HEK293 (cell line): ENCODE measurements at regions not wholly inside any gene's neighbourhood (a gene's known extent, or its start where the extent isn't known, plus 50 kb on each side); places are given as distances from the start of the nearest gene placed in this dataset.

ENCODE experiments used
- CTCF ChIA-PET: fragments of 350-600 bp; formaldehyde crosslinking; extraction: SDS; loops from one replicate; lab custom pipeline; 2021; ENCODE audit warnings: antibody characterized with exemption; lab: Yijun Ruan, JAX
- POLR2A ChIA-PET: fragments of 300-600 bp; formaldehyde crosslinking; extraction: SDS; loops from one replicate; lab custom pipeline; 2020; ENCODE audit warnings: antibody characterized with exemption, inconsistent platforms; lab: Yijun Ruan, JAX
- H3K27ac ChIP-seq: fragments of 200-500 bp; sonication (Bioruptor generic); 2 replicates; pipeline ENCODE4 v1.5.1; 2014; ENCODE audit warnings: low read depth, low read length, control low read depth, inconsistent platforms; ENCODE audit errors: extremely low read depth
- H3K36me3 ChIP-seq, 2 experiments: fragments of 200-500 bp in 1 of 2; sonication (Bioruptor generic) in 1 of 2; 1 replicate in 1 of 2; 2 replicates in 1 of 2; pipeline ENCODE4 v1.5.1; 2014 to 2017; ENCODE audit warnings: inconsistent platforms in 2 of 2, low read length in 2 of 2; ENCODE audit not compliant: control insufficient read depth in 2 of 2, insufficient read depth in 1 of 2
- H3K4me1 ChIP-seq: fragments of 200-500 bp; sonication (Bioruptor generic); 2 replicates; pipeline ENCODE4 v1.5.1; 2014; ENCODE audit warnings: mild to moderate bottlenecking, low read length, inconsistent platforms; ENCODE audit not compliant: control insufficient read depth, insufficient read depth
- H3K4me3 ChIP-seq: 2 replicates; pipeline ENCODE4 v1.5.1; 2011; ENCODE audit warnings: low read depth, mild to moderate bottlenecking, control low read depth, low read length, moderate library complexity
- H3K9me3 ChIP-seq: fragments of 200-500 bp; sonication (Bioruptor generic); 2 replicates; pipeline ENCODE4 v1.5.1; 2014; ENCODE audit warnings: low read depth, low read length, inconsistent platforms; ENCODE audit not compliant: control insufficient read depth, insufficient read depth
- AEBP2 ChIP-seq: fragments of 450-650 bp; formaldehyde crosslinking; IDR thresholded peaks from 2 replicates; pipeline ENCODE4 v1.5.1; 2016; ENCODE audit warnings: missing biosample characterization, missing genetic modification characterization, borderline replicate concordance
- BCL11B ChIP-seq: fragments of 450-650 bp; formaldehyde crosslinking; IDR thresholded peaks from 2 replicates; pipeline ENCODE4 v1.5.1; 2016; ENCODE audit warnings: low read depth, missing biosample characterization, missing genetic modification characterization
- HOXD13 ChIP-seq: sonication (generic); formaldehyde crosslinking; IDR thresholded peaks from 2 replicates; pipeline ENCODE4 v1.8.0; 2022; ENCODE audit warnings: missing genetic modification reagents, borderline replicate concordance
- KLF10 ChIP-seq: fragments of 450-650 bp; IDR thresholded peaks from 2 replicates; pipeline ENCODE4 v1.5.1; 2018; ENCODE audit warnings: missing biosample characterization, mild to moderate bottlenecking, missing genetic modification characterization
- MEIS1 ChIP-seq: sonication (generic); formaldehyde crosslinking; IDR thresholded peaks from 2 replicates; pipeline ENCODE4 v1.8.1; 2022; ENCODE audit warnings: missing genetic modification reagents, mild to moderate bottlenecking, borderline replicate concordance
- OSR2 ChIP-seq: fragments of 450-650 bp; formaldehyde crosslinking; IDR thresholded peaks from 2 replicates; pipeline ENCODE4 v1.5.1; 2016; ENCODE audit warnings: missing biosample characterization, missing genetic modification characterization
- PRDM10 ChIP-seq: fragments of 450-650 bp; formaldehyde crosslinking; IDR thresholded peaks from 2 replicates; pipeline ENCODE4 v1.5.1; 2016; ENCODE audit warnings: missing biosample characterization, missing genetic modification characterization
- YY2 ChIP-seq: fragments of 450-650 bp; formaldehyde crosslinking; IDR thresholded peaks from 2 replicates; pipeline ENCODE4 v1.5.1; 2016; ENCODE audit warnings: missing biosample characterization, missing genetic modification characterization
- ZBTB1 ChIP-seq: fragments of 450-650 bp; formaldehyde crosslinking; IDR thresholded peaks from 2 replicates; pipeline ENCODE4 v1.5.1; 2016; ENCODE audit warnings: missing biosample characterization, missing genetic modification characterization
- ZNF114 ChIP-seq: fragments of 450-650 bp; formaldehyde crosslinking; IDR thresholded peaks from 2 replicates; pipeline ENCODE4 v1.5.0; 2017; ENCODE audit warnings: missing biosample characterization, missing genetic modification characterization
- ZNF214 ChIP-seq: fragments of 450-650 bp; formaldehyde crosslinking; IDR thresholded peaks from 2 replicates; pipeline ENCODE4 v1.5.1; 2017; ENCODE audit warnings: missing biosample characterization, mild to moderate bottlenecking, missing genetic modification characterization, borderline replicate concordance
- ZNF394 ChIP-seq: fragments of 450-650 bp; formaldehyde crosslinking; IDR thresholded peaks from 2 replicates; pipeline ENCODE4 v1.5.1; 2016; ENCODE audit warnings: missing biosample characterization, missing genetic modification characterization, mild to moderate bottlenecking, moderate library complexity, borderline replicate concordance
- ZNF398 ChIP-seq: fragments of 450-650 bp; formaldehyde crosslinking; IDR thresholded peaks from 2 replicates; pipeline ENCODE4 v1.5.1; 2017; ENCODE audit warnings: missing biosample characterization, missing genetic modification characterization
- ZNF501 ChIP-seq: fragments of 450-650 bp; formaldehyde crosslinking; IDR thresholded peaks from 2 replicates; pipeline ENCODE4 v1.5.1; 2016; ENCODE audit warnings: missing biosample characterization, missing genetic modification characterization
- ZNF560 ChIP-seq: fragments of 450-650 bp; formaldehyde crosslinking; IDR thresholded peaks from 2 replicates; pipeline ENCODE4 v1.5.1; 2017; ENCODE audit warnings: missing biosample characterization, missing genetic modification characterization, borderline replicate concordance
- ZNF580 ChIP-seq: fragments of 450-650 bp; formaldehyde crosslinking; IDR thresholded peaks from 2 replicates; pipeline ENCODE4 v1.5.1; 2016; ENCODE audit warnings: missing biosample characterization, missing genetic modification characterization
- ZNF596 ChIP-seq: fragments of 450-650 bp; IDR thresholded peaks from 2 replicates; pipeline ENCODE4 v1.5.0; 2018; ENCODE audit warnings: missing biosample characterization, mild to moderate bottlenecking, missing genetic modification characterization, moderate library complexity
- ZNF623 ChIP-seq: fragments of 450-650 bp; formaldehyde crosslinking; IDR thresholded peaks from 2 replicates; pipeline ENCODE4 v1.5.1; 2016; ENCODE audit warnings: missing biosample characterization, missing genetic modification characterization
- ZNF654 ChIP-seq: fragments of 450-650 bp; formaldehyde crosslinking; IDR thresholded peaks from 2 replicates; pipeline ENCODE4 v1.5.1; 2016; ENCODE audit warnings: low read depth, missing biosample characterization, missing genetic modification characterization
- ZNF701 ChIP-seq: fragments of 450-650 bp; formaldehyde crosslinking; IDR thresholded peaks from 2 replicates; pipeline ENCODE4 v1.5.1; 2016; ENCODE audit warnings: missing biosample characterization, missing genetic modification characterization
- ZNF707 ChIP-seq: fragments of 450-650 bp; formaldehyde crosslinking; IDR thresholded peaks from 2 replicates; pipeline ENCODE4 v1.5.1; 2016; ENCODE audit warnings: missing biosample characterization, missing genetic modification characterization
- ZXDB ChIP-seq: fragments of 450-650 bp; formaldehyde crosslinking; IDR thresholded peaks from 2 replicates; pipeline ENCODE4 v1.5.1; 2016; ENCODE audit warnings: missing biosample characterization, missing genetic modification characterization

- H3K4me1 ChIP-seq = peaks cover 4% of the 10 kb centered on the region; the same call in 1 of the 2 replicates
- no peak overlapping the region for H3K4me3 ChIP-seq
- TF ChIP-seq ZNF707 (tag by site-specific recombination) = no peak
- TF ChIP-seq, all 188 proteins: peak for 0
- H3K36me3 ChIP-seq = no peaks in the 10 kb centered on the region
- ChIA-PET CTCF (interaction anchor here (1.2 kb wide), 1 partner anchor 10 kb away, joined by 4 read pairs; no protein-coding TSS in a partner anchor), POLR2A (no interaction called here)
- H3K9me3 ChIP-seq = no peaks in the 10 kb centered on the region
- no peak overlapping the region for H3K27ac ChIP-seq
Measured at GRCh38 chr1:99554727-99555126, 91.2 kb upstream of the PALMD start.

- Histone ChIP-seq H3K4me1 (peaks cover 4% of the 10 kb centered on the region; the same call in 1 of the 2 replicates), H3K36me3 (no peaks in the 10 kb centered on the region), H3K4me3 (no peak overlapping the region), H3K27ac (no peak overlapping the region), H3K9me3 (no peaks in the 10 kb centered on the region)
- POLR2A ChIA-PET = no interaction called here
- CTCF ChIA-PET = no interaction called here
- TF ChIP-seq AEBP2 (tag by site-specific recombination) (no peak), OSR2 (tag by site-specific recombination) (no peak), YY2 (tag by site-specific recombination) (no peak), ZNF701 (no peak), ZNF623 (tag by site-specific recombination) (no peak), ZXDB (tag by site-specific recombination) (no peak), ZNF654 (no peak), ZNF560 (tag by site-specific recombination) (no peak), ZNF214 (no peak), KLF10 (no peak), PRDM10 (no peak), ZBTB1 (tag by site-specific recombination) (no peak)
Measured at GRCh38 chr1:99557546-99558202, 88.2 kb upstream of the PALMD start.

GRCh38 chr1:99559166-99559565, 86.7 kb upstream of the PALMD start:
- no peaks in the 10 kb centered on the region for H3K4me1 ChIP-seq
- ChIA-PET POLR2A (no interaction called here), CTCF (interaction anchor here (0.6 kb wide), 1 partner anchor 23 kb away, joined by 5 read pairs; no protein-coding TSS in a partner anchor)
- no peaks in the 10 kb centered on the region for H3K36me3 ChIP-seq
- no peaks in the 10 kb centered on the region for H3K9me3 ChIP-seq
- H3K4me3 ChIP-seq = no peak overlapping the region
- no peak for TF ChIP-seq ZNF398 (tag by site-specific recombination)
- TF ChIP-seq ZNF596 (tag by site-specific recombination) = no peak
- no peak for TF ChIP-seq HOXD13 (CRISPR knock-in tag)
- TF ChIP-seq MEIS1 (CRISPR knock-in tag) = no peak
- no peak for TF ChIP-seq YY2 (tag by site-specific recombination)
- TF ChIP-seq ZNF394 = no peak
- TF ChIP-seq ZNF114 (tag by site-specific recombination) = no peak
- no peak for TF ChIP-seq ZNF580
- no peak for TF ChIP-seq BCL11B (tag by site-specific recombination)
- no peak for TF ChIP-seq ZNF501
- H3K27ac ChIP-seq = no peak overlapping the region
